ENCODE measurements at regions not wholly inside any gene's neighbourhood (a gene's known extent, or its start where the extent isn't known, plus 50 kb on each side); places are given as distances from the start of the nearest gene placed in this dataset.

DNA sequence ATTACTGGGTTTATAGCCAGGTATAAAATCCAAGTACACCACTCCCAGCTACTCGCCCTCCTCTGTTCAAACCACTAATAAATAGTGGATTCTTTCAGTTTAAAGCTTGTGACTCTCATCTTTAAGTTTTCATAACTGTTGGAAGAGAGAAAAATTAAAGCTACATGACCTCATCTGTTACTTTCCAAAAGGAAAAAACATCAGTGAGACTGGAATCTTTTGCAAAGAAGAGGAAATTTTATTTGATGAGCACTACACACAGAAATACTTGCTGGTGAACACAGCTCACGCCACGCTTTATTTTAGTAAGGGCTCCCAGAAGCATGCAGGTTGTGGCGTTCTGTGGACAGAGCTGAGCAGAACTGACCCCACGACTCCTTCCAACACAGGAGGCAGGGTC lies 527.0 kb upstream of the MGMT start:
- TF ChIP-seq, protein P1, sequence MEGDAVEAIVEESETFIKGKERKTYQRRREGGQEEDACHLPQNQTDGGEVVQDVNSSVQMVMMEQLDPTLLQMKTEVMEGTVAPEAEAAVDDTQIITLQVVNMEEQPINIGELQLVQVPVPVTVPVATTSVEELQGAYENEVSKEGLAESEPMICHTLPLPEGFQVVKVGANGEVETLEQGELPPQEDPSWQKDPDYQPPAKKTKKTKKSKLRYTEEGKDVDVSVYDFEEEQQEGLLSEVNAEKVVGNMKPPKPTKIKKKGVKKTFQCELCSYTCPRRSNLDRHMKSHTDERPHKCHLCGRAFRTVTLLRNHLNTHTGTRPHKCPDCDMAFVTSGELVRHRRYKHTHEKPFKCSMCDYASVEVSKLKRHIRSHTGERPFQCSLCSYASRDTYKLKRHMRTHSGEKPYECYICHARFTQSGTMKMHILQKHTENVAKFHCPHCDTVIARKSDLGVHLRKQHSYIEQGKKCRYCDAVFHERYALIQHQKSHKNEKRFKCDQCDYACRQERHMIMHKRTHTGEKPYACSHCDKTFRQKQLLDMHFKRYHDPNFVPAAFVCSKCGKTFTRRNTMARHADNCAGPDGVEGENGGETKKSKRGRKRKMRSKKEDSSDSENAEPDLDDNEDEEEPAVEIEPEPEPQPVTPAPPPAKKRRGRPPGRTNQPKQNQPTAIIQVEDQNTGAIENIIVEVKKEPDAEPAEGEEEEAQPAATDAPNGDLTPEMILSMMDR (IDR thresholded peaks at IDR 0.05; ENCODE audit: insufficient read depth, low read length) = no peak
- H3K4me3 ChIP-seq (ENCODE audit: low read depth, low read length) = no peak overlapping the region
- DNase-seq (ENCODE audit: low read depth) = no peak

DNA sequence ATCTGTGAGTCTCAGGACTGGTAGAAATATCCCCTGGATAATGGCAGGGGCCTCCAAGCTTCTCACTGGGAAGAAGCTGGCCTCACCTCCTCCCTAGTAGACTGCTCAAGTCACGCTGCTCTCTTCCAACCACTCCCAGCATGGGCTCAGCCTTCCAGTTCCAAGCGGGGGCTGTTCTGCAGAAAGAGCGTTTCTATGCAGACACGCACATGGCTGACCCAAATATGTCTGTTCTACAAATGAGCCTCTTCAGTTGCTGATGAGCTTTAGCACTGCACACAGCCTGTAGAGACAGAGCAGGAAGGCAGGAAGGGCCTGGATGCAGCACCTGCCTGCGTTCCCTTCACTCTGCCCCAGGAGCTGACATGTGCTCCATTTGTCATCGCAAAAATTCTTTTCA lies 523.9 kb upstream of the MGMT start:
- H3K4me3 ChIP-seq (ENCODE audit: low read depth, low read length) = no peak overlapping the region
- TF ChIP-seq, protein P1 (IDR thresholded peaks at IDR 0.05; ENCODE audit: insufficient read depth, low read length) = no peak
- DNase-seq (ENCODE audit: low read depth) = no peak

DNA sequence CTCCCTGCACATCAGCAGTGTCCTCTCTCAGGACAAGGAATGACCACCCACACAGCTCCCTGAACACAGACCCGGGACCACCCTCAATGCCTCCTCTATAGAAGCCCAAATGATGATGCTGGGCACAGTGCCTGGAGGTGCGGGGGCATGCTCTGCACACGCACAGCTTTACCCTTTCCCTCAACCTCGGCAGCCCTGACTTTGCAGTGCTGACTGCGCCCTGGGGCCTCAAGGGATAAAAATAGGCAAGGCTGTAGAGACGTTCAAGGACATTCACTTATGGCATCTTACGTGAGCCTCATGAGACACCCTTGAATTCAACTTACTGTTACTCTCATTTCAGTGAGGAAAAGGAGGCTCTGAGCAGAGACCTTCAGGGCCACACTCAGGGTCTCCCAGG lies 521.6 kb upstream of the MGMT start:
- H3K4me3 ChIP-seq (ENCODE audit: low read depth, low read length) = no peak overlapping the region
- no peak for DNase-seq (ENCODE audit: low read depth)
- TF ChIP-seq, protein P1 (IDR thresholded peaks at IDR 0.05; ENCODE audit: insufficient read depth, low read length) = no peak

DNA sequence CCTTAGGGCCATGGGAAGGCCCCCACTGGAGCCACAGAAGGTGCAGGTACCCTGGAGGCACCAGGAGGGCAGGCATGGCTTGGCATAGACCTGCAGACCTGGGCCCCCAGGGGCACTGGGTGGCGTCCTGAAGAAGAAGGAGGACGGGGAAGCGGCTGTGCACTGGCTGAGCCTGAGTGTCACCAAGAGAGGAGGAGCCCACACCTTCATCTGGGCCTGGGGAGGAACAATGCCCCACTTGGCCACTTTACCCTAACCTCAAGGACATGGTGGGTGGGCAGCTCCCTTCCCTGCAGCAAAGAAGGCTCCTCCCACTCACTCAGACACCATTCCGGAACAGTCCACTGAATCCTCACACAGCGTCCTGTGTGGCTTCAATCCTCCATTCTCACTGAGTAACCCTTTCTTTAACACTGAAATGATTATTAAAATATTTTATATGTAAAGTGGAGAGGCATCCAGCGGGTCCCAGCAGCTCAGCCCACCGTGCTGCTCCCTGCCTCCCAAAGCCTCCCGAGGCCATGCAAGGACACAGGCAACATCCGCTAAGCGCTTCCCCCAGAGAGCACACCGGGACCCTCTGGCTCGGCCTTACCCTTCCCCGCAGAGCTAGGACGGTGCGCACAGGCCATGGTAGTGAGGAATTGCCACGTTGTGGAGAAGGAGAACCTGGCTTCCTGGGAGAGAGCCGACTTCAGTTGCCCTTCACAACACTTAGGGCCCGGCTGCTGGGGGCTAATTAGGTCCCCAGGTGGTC lies 516.7 kb upstream of the MGMT start:
- TF ChIP-seq, protein P1 (IDR thresholded peaks at IDR 0.05; ENCODE audit: insufficient read depth, low read length) = no peak
- no peak for DNase-seq (ENCODE audit: low read depth)

DNA sequence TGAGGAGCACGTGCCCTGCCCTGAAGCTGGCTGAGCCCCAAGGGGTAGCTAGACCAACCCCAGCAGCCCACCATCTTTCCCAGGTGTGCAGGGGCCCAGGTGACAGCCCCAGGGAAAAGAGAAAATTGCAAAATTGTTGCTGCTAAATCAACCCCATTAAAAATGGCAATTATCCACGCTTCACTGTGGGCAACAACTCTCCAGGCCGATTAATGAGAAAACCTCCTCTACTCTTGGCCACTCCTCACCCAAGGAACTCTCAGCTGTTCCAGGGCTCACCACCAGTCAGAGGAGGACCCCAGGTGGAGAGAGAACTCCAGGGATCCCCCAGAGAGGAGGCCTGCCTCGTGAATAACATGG lies 516.1 kb upstream of the MGMT start:
- TF ChIP-seq, protein P1 (IDR thresholded peaks at IDR 0.05; ENCODE audit: insufficient read depth, low read length) = no peak
- DNase-seq (ENCODE audit: low read depth) = no peak
- H3K4me3 ChIP-seq (ENCODE audit: low read depth, low read length) = no peak overlapping the region

More for the DNA sequence above, 516.7 kb upstream of the MGMT start:
- no peak overlapping the region for H3K4me3 ChIP-seq (ENCODE audit: low read depth, low read length)

DNA sequence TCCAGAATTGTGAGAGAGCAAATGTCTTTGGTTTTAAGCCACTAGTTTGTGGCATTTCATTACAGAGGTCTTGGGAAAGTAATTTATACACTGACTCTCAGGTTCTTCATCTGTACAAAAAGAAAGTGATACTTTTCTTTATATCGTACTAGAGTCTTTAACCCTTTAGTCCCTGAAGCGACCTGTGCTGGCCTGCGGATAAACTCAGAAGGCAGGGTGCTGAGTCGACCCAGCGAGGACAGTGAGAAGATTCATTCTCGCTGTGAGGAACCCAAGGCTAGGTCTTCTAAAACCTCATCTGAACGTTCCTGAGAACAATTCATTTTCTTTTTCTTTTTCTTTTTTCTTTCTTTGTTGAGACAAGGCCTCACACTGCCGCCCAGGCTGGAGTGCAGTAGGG lies 514.2 kb upstream of the MGMT start:
- DNase-seq (ENCODE audit: low read depth) = no peak
- H3K4me3 ChIP-seq (ENCODE audit: low read depth, low read length) = no peak overlapping the region
- TF ChIP-seq, protein P1 (IDR thresholded peaks at IDR 0.05; ENCODE audit: insufficient read depth, low read length) = no peak

DNA sequence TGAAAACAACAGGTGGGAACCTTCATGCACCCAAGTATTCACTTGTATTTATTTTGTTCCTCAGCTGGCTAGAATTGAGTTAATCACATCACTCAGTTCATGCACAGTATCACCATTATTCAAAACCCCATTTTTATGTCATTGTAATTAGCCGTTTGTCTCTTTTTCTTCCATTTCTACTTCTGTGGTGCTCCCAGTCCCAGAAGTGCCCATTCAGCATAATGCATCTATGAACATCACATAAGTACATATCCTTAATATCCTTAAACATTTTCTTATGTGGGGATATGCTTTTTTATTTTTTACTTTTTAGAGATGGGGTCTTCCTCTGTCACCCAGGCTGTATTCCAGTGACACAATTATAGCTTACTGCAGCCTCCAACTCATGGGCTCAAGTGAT lies 510.9 kb upstream of the MGMT start:
- no peak for DNase-seq (ENCODE audit: low read depth)
- H3K4me3 ChIP-seq (ENCODE audit: low read depth, low read length) = no peak overlapping the region
- TF ChIP-seq, protein P1 (IDR thresholded peaks at IDR 0.05; ENCODE audit: insufficient read depth, low read length) = no peak

All from fibroblast of the aortic adventitia (primary cell).